Frontal cortex (tissue), 3 donors: ENCODE measurements at regions not wholly inside any gene's neighbourhood (a gene's known extent, or its start where the extent isn't known, plus 50 kb on each side); places are given as distances from the start of the nearest gene placed in this dataset.

Experiments used
- DNase-seq, 2 donors: peaks; one replicate each; pipeline ENCODE4 v3.0.0; 2012; ENCODE audit warnings: low spot score in 2 of 2
- FAIRE-seq: peaks from 2 replicates; lab custom pipeline; 2012; peaks lifted over from hg19 to GRCh38; lab: Jason Lieb, UNC
- donor health status: control.
- donor health status: control.
- donor health status: control.

DNA sequence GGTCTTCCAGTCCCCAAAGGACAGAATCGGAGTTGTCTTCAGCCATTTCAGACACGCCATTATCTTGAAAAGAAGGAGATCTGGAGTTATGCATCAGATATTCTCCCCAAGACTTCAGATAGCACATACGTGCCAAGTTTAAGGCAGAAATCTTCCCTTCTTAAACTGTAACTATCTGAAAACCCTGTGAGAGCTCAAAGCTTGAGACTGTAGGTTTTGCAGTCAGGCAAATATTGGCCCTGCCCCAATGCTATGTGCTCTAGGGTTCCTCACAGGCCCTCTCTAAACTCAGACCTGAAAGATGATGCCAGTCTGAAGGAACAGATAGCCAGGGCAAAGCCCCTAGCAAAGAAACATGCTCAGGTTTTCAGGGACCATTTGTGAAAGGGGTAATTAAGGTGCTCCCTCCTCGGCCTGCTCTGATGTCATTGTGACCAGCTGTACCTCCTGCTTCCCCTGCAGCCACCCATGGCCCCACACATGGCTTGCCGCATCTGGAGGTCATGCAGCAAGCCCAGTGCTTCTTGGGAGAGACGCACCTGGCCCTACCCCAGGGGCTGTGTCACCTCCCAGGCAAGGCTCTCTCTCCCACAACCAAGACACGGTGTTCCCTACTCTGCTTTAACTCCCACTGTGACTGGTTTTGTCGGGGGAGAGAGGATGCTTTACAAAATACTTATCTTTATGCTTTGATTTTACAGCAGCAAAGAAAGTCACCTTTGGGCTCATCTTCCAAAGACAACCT is 53.4 kb upstream of the POMGNT2 start:
- no peak for DNase-seq

DNA sequence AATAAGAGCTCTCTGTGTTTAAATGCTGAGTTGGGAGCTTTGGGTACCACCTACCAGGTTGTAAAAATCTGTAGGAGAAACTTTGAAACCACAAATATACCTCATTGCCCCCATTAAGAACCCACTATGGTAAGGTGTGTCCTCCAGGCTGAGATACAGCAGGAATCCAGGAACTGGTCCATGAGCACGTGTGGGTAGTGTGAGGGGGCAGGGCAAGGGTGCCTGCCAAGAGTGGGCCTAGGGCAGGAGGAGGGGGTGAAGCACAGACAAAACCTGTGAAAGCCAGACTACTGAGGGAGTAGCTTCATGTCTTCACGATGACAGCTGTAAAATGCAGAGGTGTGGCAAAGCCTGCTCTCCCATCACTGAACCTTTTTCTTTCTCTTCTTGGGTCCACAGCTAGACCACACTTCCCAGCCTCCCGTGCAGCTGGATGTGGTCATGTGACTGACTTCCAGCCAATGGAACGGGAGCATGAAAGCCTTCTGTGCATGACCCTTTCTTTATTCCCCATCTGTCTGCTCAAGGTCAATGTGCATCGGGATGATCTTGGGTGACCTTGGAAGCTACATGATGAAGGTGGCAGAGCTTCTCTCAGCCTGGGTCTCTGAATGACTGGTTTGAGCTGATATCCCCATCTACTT is 51.1 kb upstream of the POMGNT2 start:
- no peak for FAIRE-seq
- no peak for DNase-seq

More for the DNA sequence above, 53.4 kb upstream of the POMGNT2 start:
- no peak for FAIRE-seq

DNA sequence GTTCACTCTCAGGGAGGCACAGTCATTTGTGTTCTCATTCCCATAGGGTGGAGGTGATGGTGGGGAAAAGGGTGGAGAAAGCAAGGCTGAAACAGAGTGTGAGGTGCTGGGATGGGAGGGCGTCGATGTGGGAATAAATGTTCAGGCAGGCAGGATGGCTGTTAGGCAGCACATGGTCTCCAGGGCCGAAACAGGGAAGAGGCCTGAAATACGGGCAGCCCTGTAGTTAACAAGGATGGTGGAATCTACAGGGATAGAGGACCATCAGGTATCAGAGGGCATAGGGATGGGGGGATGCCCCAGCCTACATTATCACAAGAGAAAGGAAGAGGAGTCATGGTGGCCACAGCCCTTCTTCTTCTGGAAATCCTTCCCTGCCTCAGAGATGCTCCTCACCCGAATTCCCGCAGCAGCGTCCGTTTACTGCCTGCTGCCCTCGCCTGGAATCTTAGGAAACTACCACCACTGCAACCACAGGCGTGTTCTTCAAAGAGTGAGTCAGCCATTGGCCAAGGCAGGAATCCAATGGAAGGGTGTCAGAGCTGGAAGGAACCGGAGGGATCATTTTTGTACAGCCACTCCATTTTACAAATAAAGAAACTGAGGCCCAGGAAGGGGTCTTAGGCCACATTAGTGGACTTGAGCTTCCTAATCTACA is 49.7 kb upstream of the POMGNT2 start:
- peak in 1 of 2 donors; percentile 34 for DNase-seq
- FAIRE-seq = no peak
